ENCODE measurements at regions not wholly inside any gene's neighbourhood (a gene's known extent, or its start where the extent isn't known, plus 50 kb on each side); places are given as distances from the start of the nearest gene placed in this dataset.

- TF ChIP-seq, protein P1, sequence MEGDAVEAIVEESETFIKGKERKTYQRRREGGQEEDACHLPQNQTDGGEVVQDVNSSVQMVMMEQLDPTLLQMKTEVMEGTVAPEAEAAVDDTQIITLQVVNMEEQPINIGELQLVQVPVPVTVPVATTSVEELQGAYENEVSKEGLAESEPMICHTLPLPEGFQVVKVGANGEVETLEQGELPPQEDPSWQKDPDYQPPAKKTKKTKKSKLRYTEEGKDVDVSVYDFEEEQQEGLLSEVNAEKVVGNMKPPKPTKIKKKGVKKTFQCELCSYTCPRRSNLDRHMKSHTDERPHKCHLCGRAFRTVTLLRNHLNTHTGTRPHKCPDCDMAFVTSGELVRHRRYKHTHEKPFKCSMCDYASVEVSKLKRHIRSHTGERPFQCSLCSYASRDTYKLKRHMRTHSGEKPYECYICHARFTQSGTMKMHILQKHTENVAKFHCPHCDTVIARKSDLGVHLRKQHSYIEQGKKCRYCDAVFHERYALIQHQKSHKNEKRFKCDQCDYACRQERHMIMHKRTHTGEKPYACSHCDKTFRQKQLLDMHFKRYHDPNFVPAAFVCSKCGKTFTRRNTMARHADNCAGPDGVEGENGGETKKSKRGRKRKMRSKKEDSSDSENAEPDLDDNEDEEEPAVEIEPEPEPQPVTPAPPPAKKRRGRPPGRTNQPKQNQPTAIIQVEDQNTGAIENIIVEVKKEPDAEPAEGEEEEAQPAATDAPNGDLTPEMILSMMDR (IDR thresholded peaks at IDR 0.05) = no peak
- TF ChIP-seq EZH2 (IDR thresholded peaks at IDR 0.05; ENCODE audit: borderline replicate concordance, insufficient read depth, low read depth, low read length, poor library complexity, severe bottlenecking) = no peak
Observed at GRCh38 chr12:19573866-19574265, 134.6 kb downstream of the AEBP2 start.

Data from B cell (primary cell).